ENCODE measurements at regions not wholly inside any gene's neighbourhood (a gene's known extent, or its start where the extent isn't known, plus 50 kb on each side); places are given as distances from the start of the nearest gene placed in this dataset.

DNA sequence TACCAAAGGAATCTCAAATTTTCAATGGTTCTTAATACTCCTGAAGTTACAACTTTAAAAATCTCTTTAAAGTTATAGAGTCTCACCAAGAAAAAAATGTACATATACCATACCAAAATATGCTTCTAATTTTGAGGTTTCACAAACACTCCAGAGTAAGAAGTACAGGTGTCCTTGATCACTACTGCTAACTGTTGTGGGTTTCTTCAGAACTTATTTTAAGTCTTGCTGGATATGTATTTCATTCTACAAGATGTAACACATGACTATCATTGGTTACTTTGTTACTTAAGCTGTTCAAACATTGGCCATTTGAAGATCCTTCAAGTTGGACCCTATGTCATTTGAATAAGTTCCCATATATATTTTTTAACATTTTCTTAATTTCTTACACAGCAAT is 808.0 kb downstream of the PCDH19 start:
- POLR2A ChIA-PET = no interaction called here
- no TSS peak for BruUV-seq (replicated peaks)
- no peaks in the 10 kb centered on the region for H3K4me1 ChIP-seq (ENCODE audit: control insufficient read depth in 1 of 2, insufficient read depth in 2 of 2, low read length in 2 of 2)

DNA sequence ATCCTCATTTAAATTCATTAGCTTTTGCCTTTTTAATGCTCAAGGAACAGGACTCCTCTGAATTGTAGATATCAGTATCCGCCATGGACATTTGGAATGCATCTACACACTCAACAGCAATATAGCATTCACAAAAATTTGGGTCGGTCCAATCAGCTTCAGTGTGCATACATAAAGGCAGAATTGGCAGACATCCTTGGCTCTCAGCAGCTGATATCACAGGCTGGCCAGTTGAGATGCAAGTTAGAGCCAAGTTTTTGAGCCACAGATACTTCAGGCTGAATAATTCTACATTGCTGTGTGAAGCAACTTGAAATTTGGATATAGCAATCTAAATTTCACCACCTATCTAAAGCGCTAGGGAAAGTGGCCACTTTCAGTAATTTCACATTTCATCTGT is 821.1 kb downstream of the PCDH19 start:
- no peak overlapping the region for H3K27ac ChIP-seq (ENCODE audit: low read depth, low read length)
- H4K20me1 ChIP-seq (ENCODE audit: insufficient read depth) = no peaks in the 10 kb centered on the region
- CTCF ChIA-PET = no interaction called here
- no peak overlapping the region for H2AFZ ChIP-seq (ENCODE audit: low read depth, low read length, poor library complexity, severe bottlenecking)
- no peaks in the 10 kb centered on the region for H3K36me3 ChIP-seq (ENCODE audit: control insufficient read depth in 1 of 2, insufficient read depth in 2 of 2, low read length in 2 of 2)
- H3K9ac ChIP-seq (ENCODE audit: low read length) = no peak overlapping the region
- TF ChIP-seq ATF3 (IDR thresholded peaks at IDR 0.05) (no peak), SRF (IDR thresholded peaks at IDR 0.05; ENCODE audit: low read depth) (no peak), CTCF (IDR thresholded peaks at IDR 0.05 in 2 of 3, conservative IDR thresholded peaks at IDR 0.05 in 1 of 3; ENCODE audit: borderline replicate concordance in 1 of 3, insufficient read depth in 1 of 3, low read depth in 2 of 3, low read length in 2 of 3) (no peak), ZBTB33 (IDR thresholded peaks at IDR 0.05; ENCODE audit: extremely low read depth, insufficient replicate concordance, low read length) (no peak)
- TF ChIP-seq, protein P1, sequence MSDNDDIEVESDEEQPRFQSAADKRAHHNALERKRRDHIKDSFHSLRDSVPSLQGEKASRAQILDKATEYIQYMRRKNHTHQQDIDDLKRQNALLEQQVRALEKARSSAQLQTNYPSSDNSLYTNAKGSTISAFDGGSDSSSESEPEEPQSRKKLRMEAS (IDR thresholded peaks at IDR 0.05) = no peak
- POLR2A ChIA-PET = no interaction called here
- no peaks in the 10 kb centered on the region for H3K79me2 ChIP-seq (ENCODE audit: insufficient read depth, low read length)
- H3K4me3 ChIP-seq (replicated peaks in 1 of 2; ENCODE audit: low read depth in 1 of 2, low read length in 2 of 2) = no peak overlapping the region
- no peaks in the 10 kb centered on the region for H3K9me2 ChIP-seq (ENCODE audit: insufficient read depth)
- no peaks in the 10 kb centered on the region for H3K9me3 ChIP-seq (ENCODE audit: control insufficient read depth in 1 of 2, insufficient read depth in 1 of 2, low read depth in 1 of 2, low read length in 2 of 2)
- intact Hi-C loops (cut with micrococcal nuclease) = no loop called here
- no peaks in the 10 kb centered on the region for H3K4me1 ChIP-seq (ENCODE audit: control insufficient read depth in 1 of 2, insufficient read depth in 2 of 2, low read length in 2 of 2)
- no peaks in the 10 kb centered on the region for H3K27me3 ChIP-seq (ENCODE audit: insufficient read depth, low read length)
- DNase-seq (ENCODE audit: low read depth, low spot score) (no peak), ATAC-seq (no peak)
- H3K4me2 ChIP-seq (ENCODE audit: low read length) = no peak overlapping the region
- no TSS peak for BruUV-seq (replicated peaks)
- RAD21 ChIA-PET (ENCODE audit: low non-redundant PET in 1 of 2, low total read pairs in 2 of 2, uncharacterized antibody in 2 of 2, unreplicated experiment in 2 of 2) = no interaction called here

More for the DNA sequence above, 808.0 kb downstream of the PCDH19 start:
- Histone ChIP-seq H3K27me3 (ENCODE audit: insufficient read depth, low read length) (no peaks in the 10 kb centered on the region), H3K4me2 (ENCODE audit: low read length) (no peak overlapping the region), H3K27ac (ENCODE audit: low read depth, low read length) (no peak overlapping the region), H4K20me1 (ENCODE audit: insufficient read depth) (no peaks in the 10 kb centered on the region), H3K9ac (ENCODE audit: low read length) (no peak overlapping the region), H3K79me2 (ENCODE audit: insufficient read depth, low read length) (no peaks in the 10 kb centered on the region), H3K9me3 (ENCODE audit: control insufficient read depth in 1 of 2, insufficient read depth in 1 of 2, low read depth in 1 of 2, low read length in 2 of 2) (no peaks in the 10 kb centered on the region), H3K36me3 (ENCODE audit: control insufficient read depth in 1 of 2, insufficient read depth in 2 of 2, low read length in 2 of 2) (no peaks in the 10 kb centered on the region), H3K9me2 (ENCODE audit: insufficient read depth) (no peaks in the 10 kb centered on the region), H3K4me3 (replicated peaks in 1 of 2; ENCODE audit: low read depth in 1 of 2, low read length in 2 of 2) (no peak overlapping the region), H2AFZ (ENCODE audit: low read depth, low read length, poor library complexity, severe bottlenecking) (no peak overlapping the region)
- RAD21 ChIA-PET (ENCODE audit: low non-redundant PET in 1 of 2, low total read pairs in 2 of 2, uncharacterized antibody in 2 of 2, unreplicated experiment in 2 of 2) = no interaction called here
- CTCF ChIA-PET = no interaction called here
- intact Hi-C loops (cut with micrococcal nuclease) = no loop called here
- TF ChIP-seq RAD21 (IDR thresholded peaks at IDR 0.05; ENCODE audit: low read depth) (no peak), CTCF (IDR thresholded peaks at IDR 0.05 in 2 of 3, conservative IDR thresholded peaks at IDR 0.05 in 1 of 3; ENCODE audit: borderline replicate concordance in 1 of 3, insufficient read depth in 1 of 3, low read depth in 2 of 3, low read length in 2 of 3) (no peak), EZH2 (IDR thresholded peaks at IDR 0.05) (no peak), SP1 (IDR thresholded peaks at IDR 0.05; ENCODE audit: low read depth) (no peak), FOSL1 (IDR thresholded peaks at IDR 0.05; ENCODE audit: low read depth) (no peak), ZNF274 (IDR thresholded peaks at IDR 0.05; ENCODE audit: low read depth, low read length) (no peak), CEBPB (IDR thresholded peaks at IDR 0.05; ENCODE audit: low read depth) (no peak)
- ATAC-seq = no peak
- DNase-seq (ENCODE audit: low read depth, low spot score) = no peak
